HG03135 (cell line): ENCODE measurements at regions not wholly inside any gene's neighbourhood (a gene's known extent, or its start where the extent isn't known, plus 50 kb on each side); places are given as distances from the start of the nearest gene placed in this dataset.

Experiments
- ATAC-seq: cut with Tn5 transposase; IDR thresholded peaks from one replicate; pipeline ENCODE4 v1.9.1; 2021; ENCODE audit warnings: mild to moderate bottlenecking, moderate library complexity; ENCODE audit not compliant: unreplicated experiment

GRCh38 chr6:113172531-113172966 is 684.6 kb upstream of the MARCKS start:
- ATAC-seq: no peak

GRCh38 chr6:113178349-113178748 is 678.8 kb upstream of the MARCKS start:
- ATAC-seq: no peak

- ATAC-seq: no peak
Measured at GRCh38 chr6:113181164-113181563, 676.0 kb upstream of the MARCKS start.

GRCh38 chr6:113182370-113183141 is 674.6 kb upstream of the MARCKS start:
- no peak for ATAC-seq

- ATAC-seq: no peak
Measured at GRCh38 chr6:113184291-113184690, 672.9 kb upstream of the MARCKS start.

GRCh38 chr6:113184736-113185135 is 672.4 kb upstream of the MARCKS start:
- ATAC-seq: no peak

GRCh38 chr6:113185299-113185698 is 671.8 kb upstream of the MARCKS start:
- no peak for ATAC-seq

GRCh38 chr6:113187661-113188060 is 669.5 kb upstream of the MARCKS start:
- ATAC-seq: no peak

GRCh38 chr6:113188962-113189361 is 668.2 kb upstream of the MARCKS start:
- ATAC-seq: no peak

- ATAC-seq: no peak
Measured at GRCh38 chr6:113190170-113190569, 667.0 kb upstream of the MARCKS start.

- ATAC-seq: no peak
Measured at GRCh38 chr6:113194090-113194489, 663.1 kb upstream of the MARCKS start.

- ATAC-seq: no peak
Measured at GRCh38 chr6:113202852-113203714, 654.1 kb upstream of the MARCKS start.

- ATAC-seq: no peak
Measured at GRCh38 chr6:113203715-113204110, 653.4 kb upstream of the MARCKS start.

- no peak for ATAC-seq
Measured at GRCh38 chr6:113205553-113205952, 651.6 kb upstream of the MARCKS start.

GRCh38 chr6:113208726-113209125 is 648.4 kb upstream of the MARCKS start:
- no peak for ATAC-seq

GRCh38 chr6:113209315-113209714 is 647.8 kb upstream of the MARCKS start:
- ATAC-seq: no peak

- ATAC-seq: no peak
Measured at GRCh38 chr6:113211170-113211569, 646.0 kb upstream of the MARCKS start.

- ATAC-seq: no peak
Measured at GRCh38 chr6:113219783-113220182, 637.4 kb upstream of the MARCKS start.

GRCh38 chr6:113220832-113221231 is 636.3 kb upstream of the MARCKS start:
- ATAC-seq: no peak

- no peak for ATAC-seq
Measured at GRCh38 chr6:113221850-113222249, 635.3 kb upstream of the MARCKS start.

- no peak for ATAC-seq
Measured at GRCh38 chr6:113246186-113246585, 611.0 kb upstream of the MARCKS start.

- no peak for ATAC-seq
Measured at GRCh38 chr6:113248532-113248931, 608.6 kb upstream of the MARCKS start.
